ENCODE measurements at regions not wholly inside any gene's neighbourhood (a gene's known extent, or its start where the extent isn't known, plus 50 kb on each side); places are given as distances from the start of the nearest gene placed in this dataset.

GRCh38 chr10:85228726-85229125 lies 900.3 kb downstream of the CCSER2 start:
- TF ChIP-seq EZH2phosphoT487 (IDR thresholded peaks at IDR 0.05; ENCODE audit: unreplicated experiment): no peak
- no peak for TF ChIP-seq ZNF462 (CRISPR knock-in tag; IDR thresholded peaks at IDR 0.05)
- TF ChIP-seq CTCF (conservative IDR thresholded peaks at IDR 0.05; ENCODE audit: low read depth in 2 of 2): no peak
- no peak for TF ChIP-seq POLR2AphosphoS5 (IDR thresholded peaks at IDR 0.05; ENCODE audit: low read depth)
- no peak for TF ChIP-seq NANOG (IDR thresholded peaks at IDR 0.05; ENCODE audit: borderline replicate concordance)
- no peak for TF ChIP-seq REST (IDR thresholded peaks at IDR 0.05; ENCODE audit: unreplicated experiment)
- no peak for TF ChIP-seq ZNF331 (CRISPR knock-in tag; IDR thresholded peaks at IDR 0.05; ENCODE audit: low read depth)
- TF ChIP-seq CREB1 (CRISPR knock-in tag; IDR thresholded peaks at IDR 0.05; ENCODE audit: low read depth): no peak
- TF ChIP-seq STAT1 (IDR thresholded peaks at IDR 0.05; ENCODE audit: unreplicated experiment): no peak
- no peak for TF ChIP-seq ZNF114 (CRISPR knock-in tag; IDR thresholded peaks at IDR 0.05)
- TF ChIP-seq JUNB (IDR thresholded peaks at IDR 0.05; ENCODE audit: unreplicated experiment): no peak
- no peak for TF ChIP-seq EZH2 (IDR thresholded peaks at IDR 0.05; ENCODE audit: low read depth, unreplicated experiment)
- no peak for TF ChIP-seq ETS1 (IDR thresholded peaks at IDR 0.05)
- Mint-ChIP-seq H3K27ac (no peak overlapping the region), H3K36me3 (ENCODE audit: low read depth) (no peaks in the 10 kb centered on the region), H3K4me3 (no peak overlapping the region), H3K4me1 (no peaks in the 10 kb centered on the region; the same call in 2 of the 3 replicates), H3K27me3 (ENCODE audit: insufficient read depth, low read depth, poor library complexity) (peaks cover 2% of the 10 kb centered on the region), H3K9me3 (peaks cover 57% of the 10 kb centered on the region)
- Histone ChIP-seq H4K20me1 (replicated peaks; ENCODE audit: insufficient read depth) (no peaks in the 10 kb centered on the region), H3K4me3 (no peak overlapping the region), H3K27ac (ENCODE audit: low read depth) (no peak overlapping the region), H3K79me2 (replicated peaks; ENCODE audit: insufficient read depth) (no peaks in the 10 kb centered on the region), H3K4me1 (ENCODE audit: insufficient read depth) (no peaks in the 10 kb centered on the region), H3K4me2 (no peak overlapping the region), H3K27me3 (ENCODE audit: insufficient read depth) (no peaks in the 10 kb centered on the region), H3K36me3 (ENCODE audit: insufficient read depth) (no peaks in the 10 kb centered on the region), H3K9me2 (ENCODE audit: insufficient read depth) (no peaks in the 10 kb centered on the region), H3F3A (replicated peaks; ENCODE audit: low read depth) (no peaks in the 10 kb centered on the region), H2AFZ (no peak overlapping the region)
- DNase-seq (ENCODE audit: low spot score) (no peak), ATAC-seq (no peak)

Data from GM23338 (cell line).